ENCODE measurements at regions not wholly inside any gene's neighbourhood (a gene's known extent, or its start where the extent isn't known, plus 50 kb on each side); places are given as distances from the start of the nearest gene placed in this dataset.
A peak's percentile ranks its signal among the peaks of the same experiment; 100 is the strongest.

DNA sequence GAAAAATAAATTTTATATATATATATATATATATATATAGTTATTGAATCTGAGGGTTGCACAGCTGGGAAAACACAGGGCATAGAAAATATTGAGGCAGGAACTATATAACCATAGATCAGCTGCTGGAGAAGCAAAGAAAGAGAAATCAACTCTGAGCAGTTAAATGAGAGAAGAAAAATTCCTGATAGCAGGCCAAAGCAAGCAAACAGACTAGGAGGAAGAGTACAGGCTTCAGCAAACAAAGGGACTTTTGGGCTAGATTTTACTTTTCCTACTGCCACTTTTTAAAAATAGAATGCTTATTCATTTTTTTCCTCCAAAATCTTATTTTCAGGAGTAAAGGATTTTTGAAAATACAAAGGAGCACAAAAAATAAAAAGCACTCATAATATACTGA lies 216.0 kb upstream of the PRKD1 start:
- no peak overlapping the region for H2AFZ ChIP-seq (ENCODE audit: low read depth)
- no peaks in the 10 kb centered on the region for H3K27me3 ChIP-seq (ENCODE audit: insufficient read depth)
- CTCF ChIA-PET: no interaction called here
- no peaks in the 10 kb centered on the region for H3K9me3 ChIP-seq
- no peak overlapping the region for H3K9ac ChIP-seq
- no peaks in the 10 kb centered on the region for H3K9me2 ChIP-seq
- no peaks in the 10 kb centered on the region for H4K20me1 ChIP-seq (ENCODE audit: insufficient read depth)
- H3K4me2 ChIP-seq: peak overlapping the region; percentile 34; the same call in 1 of the 2 replicates
- H3K4me1 ChIP-seq (ENCODE audit: control insufficient read depth in 1 of 2, insufficient read depth in 2 of 2, low read depth in 1 of 2, low read length in 1 of 2): no peaks in the 10 kb centered on the region
- POLR2A ChIA-PET: no interaction called here
- H3K79me2 ChIP-seq (ENCODE audit: insufficient read depth): no peaks in the 10 kb centered on the region
- DNase-seq: no peak
- no peaks in the 10 kb centered on the region for H3K36me3 ChIP-seq (replicated peaks in 1 of 2; ENCODE audit: control insufficient read depth in 1 of 2, insufficient read depth in 2 of 2, low read length in 1 of 2)
- TF ChIP-seq, protein P1, sequence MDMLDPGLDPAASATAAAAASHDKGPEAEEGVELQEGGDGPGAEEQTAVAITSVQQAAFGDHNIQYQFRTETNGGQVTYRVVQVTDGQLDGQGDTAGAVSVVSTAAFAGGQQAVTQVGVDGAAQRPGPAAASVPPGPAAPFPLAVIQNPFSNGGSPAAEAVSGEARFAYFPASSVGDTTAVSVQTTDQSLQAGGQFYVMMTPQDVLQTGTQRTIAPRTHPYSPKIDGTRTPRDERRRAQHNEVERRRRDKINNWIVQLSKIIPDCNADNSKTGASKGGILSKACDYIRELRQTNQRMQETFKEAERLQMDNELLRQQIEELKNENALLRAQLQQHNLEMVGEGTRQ (IDR thresholded peaks at IDR 0.05; ENCODE audit: borderline replicate concordance, low read depth, low read length): no peak
- TF ChIP-seq MXI1 (IDR thresholded peaks at IDR 0.05; ENCODE audit: low read depth, low read length) (no peak), NFIC (IDR thresholded peaks at IDR 0.05; ENCODE audit: borderline replicate concordance) (no peak), NRF1 (IDR thresholded peaks at IDR 0.05; ENCODE audit: low read depth, low read length) (no peak), JUND (IDR thresholded peaks at IDR 0.05) (no peak), YY1 (IDR thresholded peaks at IDR 0.05; ENCODE audit: low read depth) (no peak), EP300 (IDR thresholded peaks at IDR 0.05; ENCODE audit: borderline replicate concordance in 1 of 2, low read depth in 1 of 2, low read length in 1 of 2) (no peak), POLR2AphosphoS5 (IDR thresholded peaks at IDR 0.05; ENCODE audit: low read depth, low read length) (no peak), RXRA (IDR thresholded peaks at IDR 0.05; ENCODE audit: borderline replicate concordance, low read depth) (no peak), GABPA (IDR thresholded peaks at IDR 0.05; ENCODE audit: low read depth) (no peak), EZH2phosphoT487 (IDR thresholded peaks at IDR 0.05; ENCODE audit: borderline replicate concordance, low read depth) (no peak), GATA2 (CRISPR knock-in tag; IDR thresholded peaks at IDR 0.05) (no peak), TEAD4 (IDR thresholded peaks at IDR 0.05; ENCODE audit: borderline replicate concordance, insufficient read depth) (no peak), TAF1 (IDR thresholded peaks at IDR 0.05; ENCODE audit: borderline replicate concordance, low read depth, low read length) (no peak), TCF12 (IDR thresholded peaks at IDR 0.05) (no peak)
- TF ChIP-seq, protein P2, sequence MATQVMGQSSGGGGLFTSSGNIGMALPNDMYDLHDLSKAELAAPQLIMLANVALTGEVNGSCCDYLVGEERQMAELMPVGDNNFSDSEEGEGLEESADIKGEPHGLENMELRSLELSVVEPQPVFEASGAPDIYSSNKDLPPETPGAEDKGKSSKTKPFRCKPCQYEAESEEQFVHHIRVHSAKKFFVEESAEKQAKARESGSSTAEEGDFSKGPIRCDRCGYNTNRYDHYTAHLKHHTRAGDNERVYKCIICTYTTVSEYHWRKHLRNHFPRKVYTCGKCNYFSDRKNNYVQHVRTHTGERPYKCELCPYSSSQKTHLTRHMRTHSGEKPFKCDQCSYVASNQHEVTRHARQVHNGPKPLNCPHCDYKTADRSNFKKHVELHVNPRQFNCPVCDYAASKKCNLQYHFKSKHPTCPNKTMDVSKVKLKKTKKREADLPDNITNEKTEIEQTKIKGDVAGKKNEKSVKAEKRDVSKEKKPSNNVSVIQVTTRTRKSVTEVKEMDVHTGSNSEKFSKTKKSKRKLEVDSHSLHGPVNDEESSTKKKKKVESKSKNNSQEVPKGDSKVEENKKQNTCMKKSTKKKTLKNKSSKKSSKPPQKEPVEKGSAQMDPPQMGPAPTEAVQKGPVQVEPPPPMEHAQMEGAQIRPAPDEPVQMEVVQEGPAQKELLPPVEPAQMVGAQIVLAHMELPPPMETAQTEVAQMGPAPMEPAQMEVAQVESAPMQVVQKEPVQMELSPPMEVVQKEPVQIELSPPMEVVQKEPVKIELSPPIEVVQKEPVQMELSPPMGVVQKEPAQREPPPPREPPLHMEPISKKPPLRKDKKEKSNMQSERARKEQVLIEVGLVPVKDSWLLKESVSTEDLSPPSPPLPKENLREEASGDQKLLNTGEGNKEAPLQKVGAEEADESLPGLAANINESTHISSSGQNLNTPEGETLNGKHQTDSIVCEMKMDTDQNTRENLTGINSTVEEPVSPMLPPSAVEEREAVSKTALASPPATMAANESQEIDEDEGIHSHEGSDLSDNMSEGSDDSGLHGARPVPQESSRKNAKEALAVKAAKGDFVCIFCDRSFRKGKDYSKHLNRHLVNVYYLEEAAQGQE (IDR thresholded peaks at IDR 0.05; ENCODE audit: low read depth, low read length): no peak
- TF ChIP-seq, protein P3, sequence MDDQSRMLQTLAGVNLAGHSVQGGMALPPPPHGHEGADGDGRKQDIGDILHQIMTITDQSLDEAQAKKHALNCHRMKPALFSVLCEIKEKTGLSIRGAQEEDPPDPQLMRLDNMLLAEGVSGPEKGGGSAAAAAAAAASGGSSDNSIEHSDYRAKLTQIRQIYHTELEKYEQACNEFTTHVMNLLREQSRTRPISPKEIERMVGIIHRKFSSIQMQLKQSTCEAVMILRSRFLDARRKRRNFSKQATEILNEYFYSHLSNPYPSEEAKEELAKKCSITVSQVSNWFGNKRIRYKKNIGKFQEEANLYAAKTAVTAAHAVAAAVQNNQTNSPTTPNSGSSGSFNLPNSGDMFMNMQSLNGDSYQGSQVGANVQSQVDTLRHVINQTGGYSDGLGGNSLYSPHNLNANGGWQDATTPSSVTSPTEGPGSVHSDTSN (IDR thresholded peaks at IDR 0.05): no peak
- TF ChIP-seq, protein P4, sequence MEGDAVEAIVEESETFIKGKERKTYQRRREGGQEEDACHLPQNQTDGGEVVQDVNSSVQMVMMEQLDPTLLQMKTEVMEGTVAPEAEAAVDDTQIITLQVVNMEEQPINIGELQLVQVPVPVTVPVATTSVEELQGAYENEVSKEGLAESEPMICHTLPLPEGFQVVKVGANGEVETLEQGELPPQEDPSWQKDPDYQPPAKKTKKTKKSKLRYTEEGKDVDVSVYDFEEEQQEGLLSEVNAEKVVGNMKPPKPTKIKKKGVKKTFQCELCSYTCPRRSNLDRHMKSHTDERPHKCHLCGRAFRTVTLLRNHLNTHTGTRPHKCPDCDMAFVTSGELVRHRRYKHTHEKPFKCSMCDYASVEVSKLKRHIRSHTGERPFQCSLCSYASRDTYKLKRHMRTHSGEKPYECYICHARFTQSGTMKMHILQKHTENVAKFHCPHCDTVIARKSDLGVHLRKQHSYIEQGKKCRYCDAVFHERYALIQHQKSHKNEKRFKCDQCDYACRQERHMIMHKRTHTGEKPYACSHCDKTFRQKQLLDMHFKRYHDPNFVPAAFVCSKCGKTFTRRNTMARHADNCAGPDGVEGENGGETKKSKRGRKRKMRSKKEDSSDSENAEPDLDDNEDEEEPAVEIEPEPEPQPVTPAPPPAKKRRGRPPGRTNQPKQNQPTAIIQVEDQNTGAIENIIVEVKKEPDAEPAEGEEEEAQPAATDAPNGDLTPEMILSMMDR (IDR thresholded peaks at IDR 0.05): no peak
- TF ChIP-seq, protein P5, sequence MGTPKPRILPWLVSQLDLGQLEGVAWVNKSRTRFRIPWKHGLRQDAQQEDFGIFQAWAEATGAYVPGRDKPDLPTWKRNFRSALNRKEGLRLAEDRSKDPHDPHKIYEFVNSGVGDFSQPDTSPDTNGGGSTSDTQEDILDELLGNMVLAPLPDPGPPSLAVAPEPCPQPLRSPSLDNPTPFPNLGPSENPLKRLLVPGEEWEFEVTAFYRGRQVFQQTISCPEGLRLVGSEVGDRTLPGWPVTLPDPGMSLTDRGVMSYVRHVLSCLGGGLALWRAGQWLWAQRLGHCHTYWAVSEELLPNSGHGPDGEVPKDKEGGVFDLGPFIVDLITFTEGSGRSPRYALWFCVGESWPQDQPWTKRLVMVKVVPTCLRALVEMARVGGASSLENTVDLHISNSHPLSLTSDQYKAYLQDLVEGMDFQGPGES (IDR thresholded peaks at IDR 0.05; ENCODE audit: low read depth, low read length): no peak
- H3F3A ChIP-seq (replicated peaks; ENCODE audit: insufficient read depth): no peaks in the 10 kb centered on the region
- H3K27ac ChIP-seq (ENCODE audit: low read depth in 2 of 2, low read length in 1 of 2): no peak overlapping the region
- H3K4me3 ChIP-seq (ENCODE audit: low read depth in 2 of 2, low read length in 1 of 2): no peak overlapping the region

Measured in SK-N-SH (cell line).